B cell (primary cell): ENCODE measurements at regions not wholly inside any gene's neighbourhood (a gene's known extent, or its start where the extent isn't known, plus 50 kb on each side); places are given as distances from the start of the nearest gene placed in this dataset.

Experiments used
- ATAC-seq: fragments of 200-7000 bp; cut with Tn5 transposase; one replicate; pipeline ENCODE4 v1.10.0; 2021; ENCODE audit warnings: low read depth, mild to moderate bottlenecking, moderate number of reproducible peaks, moderate library complexity
- CTCF ChIA-PET: fragments of 350-600 bp; sonication (Branson Sonifier 250); formaldehyde crosslinking; loops from one replicate; lab custom pipeline; 2021; ENCODE audit warnings: antibody characterized with exemption, inconsistent platforms; lab: Charles Lee
- POLR2A ChIA-PET: fragments of 350-600 bp; sonication (Branson Sonifier 250); formaldehyde crosslinking; loops from one replicate; lab custom pipeline; 2021; ENCODE audit warnings: antibody characterized with exemption; lab: Charles Lee
- DNase-seq: peaks from one replicate; pipeline ENCODE4 v3.0.0; 2013
- H2AFZ ChIP-seq: 2 replicates; pipeline ENCODE4 v1.6.1; 2012; ENCODE audit warnings: mild to moderate bottlenecking, low read depth, low read length; ENCODE audit not compliant: insufficient read depth, poor library complexity, severe bottlenecking
- H3K27ac ChIP-seq, 2 donors: 1 replicate in 1 of 2; 2 replicates in 1 of 2; pipeline ENCODE4 v1.5.1; 2012 to 2013; ENCODE audit warnings: low read length in 2 of 2, mild to moderate bottlenecking in 2 of 2, moderate library complexity in 1 of 2
- H3K27me3 ChIP-seq, 4 experiments: fragments of 200-600 bp in 1 of 4; sonication (generic) in 1 of 4; replicated peaks in 1 of 4; 1 replicate in 2 of 4; 2 replicates in 2 of 4; pipeline versions ENCODE4 v1.6.1 to v1.7.0; 2013 to 2016; ENCODE audit warnings: low read length in 3 of 4, mild to moderate bottlenecking in 2 of 4, mixed read lengths in 1 of 4, moderate library complexity in 1 of 4; ENCODE audit not compliant: insufficient read depth in 4 of 4, control insufficient read depth in 3 of 4; ENCODE audit errors: control extremely low read depth in 1 of 4
- H3K36me3 ChIP-seq, 2 experiments: replicated peaks in 1 of 2; 1 replicate in 1 of 2; 2 replicates in 1 of 2; pipeline versions ENCODE4 v1.6.1 to v1.7.1; 2013; ENCODE audit warnings: low read length in 1 of 2; ENCODE audit not compliant: insufficient read depth in 2 of 2, control insufficient read depth in 1 of 2; ENCODE audit errors: control extremely low read depth in 1 of 2, extremely low read depth in 1 of 2
- H3K4me1 ChIP-seq, 2 donors: fragments of 200-600 bp in 1 of 2; sonication (generic) in 1 of 2; 1 replicate in 1 of 2; 2 replicates in 1 of 2; pipeline versions ENCODE4 v1.5.1 to v1.6.1; 2013 to 2017; ENCODE audit warnings: low read length in 2 of 2; ENCODE audit not compliant: control insufficient read depth in 2 of 2, insufficient read depth in 2 of 2
- H3K4me2 ChIP-seq: replicated peaks from 2 replicates; pipeline ENCODE3; 2012; ENCODE audit warnings: mild to moderate bottlenecking, low read depth, low read length; ENCODE audit not compliant: poor library complexity, severe bottlenecking
- H3K4me3 ChIP-seq, 5 experiments: fragments of 200-600 bp in 1 of 5; sonication (generic) in 1 of 5; 1 replicate in 3 of 5; 2 replicates in 2 of 5; pipeline versions ENCODE4 v1.5.1 to v1.7.0; 2011 to 2016; ENCODE audit warnings: low read length in 4 of 5, mild to moderate bottlenecking in 4 of 5, low read depth in 2 of 5, control low read depth in 1 of 5, moderate library complexity in 1 of 5; ENCODE audit not compliant: insufficient read depth in 1 of 5; ENCODE audit errors: control extremely low read depth in 1 of 5, extremely low read depth in 1 of 5
- H3K79me2 ChIP-seq: fragments of 200-600 bp; sonication (generic); one replicate; pipeline ENCODE4 v1.6.0; 2016; ENCODE audit warnings: low read length; ENCODE audit not compliant: control insufficient read depth, insufficient read depth
- H3K9ac ChIP-seq: fragments of 200-600 bp; sonication (generic); 2 replicates; pipeline ENCODE4 v1.6.1; 2017; ENCODE audit warnings: mild to moderate bottlenecking, low read length, moderate library complexity
- H3K9me3 ChIP-seq, 3 donors: one replicate each; pipeline versions ENCODE4 v1.6.1 to v1.7.1; 2013; ENCODE audit warnings: low read length in 2 of 3; ENCODE audit not compliant: control insufficient read depth in 2 of 3, insufficient read depth in 1 of 3; ENCODE audit errors: control extremely low read depth in 1 of 3
- H4K20me1 ChIP-seq: 2 replicates; pipeline ENCODE4 v1.6.0; 2012; ENCODE audit warnings: mild to moderate bottlenecking, low read length; ENCODE audit not compliant: insufficient read depth, control insufficient read depth, poor library complexity, severe bottlenecking
- H3K27ac Mint-ChIP-seq: one replicate; pipeline ENCODE4 v1.8.0; 2021; ENCODE audit warnings: mixed read lengths
- H3K27me3 Mint-ChIP-seq: one replicate; pipeline ENCODE4 v1.8.0; 2021; ENCODE audit warnings: mixed read lengths
- H3K4me1 Mint-ChIP-seq: one replicate; pipeline ENCODE4 v1.8.0; 2021; ENCODE audit warnings: mixed read lengths
- H3K4me3 Mint-ChIP-seq: one replicate; pipeline ENCODE4 v1.8.0; 2021; ENCODE audit warnings: mixed read lengths
- H3K9me3 Mint-ChIP-seq: one replicate; pipeline ENCODE4 v1.8.0; 2022; ENCODE audit warnings: mixed read lengths; ENCODE audit not compliant: insufficient read depth
- CTCF ChIP-seq: fragments of 200-600 bp; IDR thresholded peaks from one replicate; pipeline ENCODE4 v1.8.0; 2022; ENCODE audit warnings: antibody characterized with exemption, mild to moderate bottlenecking
- EZH2 ChIP-seq: IDR thresholded peaks from 2 replicates; pipeline ENCODE4 v1.6.1; 2012; ENCODE audit warnings: borderline replicate concordance, low read depth, mild to moderate bottlenecking, moderate library complexity, low read length; ENCODE audit not compliant: insufficient read depth, poor library complexity, severe bottlenecking
- WGBS: methylation state at CpG from one replicate; pipeline ENCODE4 v1.1.5; 2013; ENCODE audit warnings: missing lambda C conversion rate; ENCODE audit not compliant: insufficient coverage; 5-methylcytosine and 5-hydroxymethylcytosine counted together
- intact Hi-C: fragments of 100-400 bp; cut with micrococcal nuclease; formaldehyde crosslinking; loops from one replicate; pipeline ENCODE4 v1.10.0; 2022

DNA sequence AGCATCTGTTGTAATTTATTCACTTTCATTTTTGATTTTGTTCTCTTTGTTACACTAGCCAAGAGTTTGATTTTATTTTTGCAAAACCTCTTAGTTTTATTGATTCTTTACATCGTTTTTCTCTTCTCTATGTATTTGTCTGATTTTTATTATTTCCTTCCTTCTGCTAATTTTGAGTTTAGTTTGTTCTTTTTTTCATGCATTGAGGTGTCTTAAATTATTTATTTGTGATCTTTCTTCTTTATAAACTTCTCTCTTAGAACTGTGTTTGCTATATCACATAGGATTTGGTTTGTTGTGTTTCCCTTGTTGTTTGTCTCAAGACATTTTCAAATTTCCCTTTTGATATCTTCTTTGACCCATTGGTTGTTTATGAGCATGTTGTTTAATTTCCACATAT lies 51.7 kb upstream of the NFKBIA start:
- TF ChIP-seq EZH2 (no peak), CTCF (no peak)
- Histone ChIP-seq H3K27me3 (peaks cover 0 to 5% (median 4%) of the 10 kb centered on the region in 4 experiments), H3K4me1 (no peaks in the 10 kb centered on the region), H3K4me3 (no peak overlapping the region), H3K36me3 (no peaks in the 10 kb centered on the region), H3K79me2 (no peaks in the 10 kb centered on the region), H3K27ac (no peak overlapping the region), H4K20me1 (no peaks in the 10 kb centered on the region), H3K9ac (no peak overlapping the region), H3K4me2 (no peak overlapping the region), H2AFZ (no peak overlapping the region), H3K9me3 (peaks cover 0 to 15% (median 15%) of the 10 kb centered on the region in 3 donors)
- Mint-ChIP-seq H3K9me3 (peaks cover 8% of the 10 kb centered on the region), H3K27ac (no peak overlapping the region), H3K4me3 (no peak overlapping the region), H3K27me3 (peaks cover 13% of the 10 kb centered on the region), H3K4me1 (no peaks in the 10 kb centered on the region)
- intact Hi-C loops, result no loop called here
- WGBS, result no CpG with 5 or more reads among the region's 1 CpG
- no peak for ATAC-seq
- DNase-seq, result no peak
- ChIA-PET CTCF (no interaction called here), POLR2A (no interaction called here)

GRCh38 chr14:35458442-35458841 lies 53.9 kb upstream of the NFKBIA start:
- no peaks in the 10 kb centered on the region for H3K4me1 Mint-ChIP-seq
- Histone ChIP-seq H3K36me3 (no peaks in the 10 kb centered on the region), H3K9me3 (peaks cover 0 to 15% (median 15%) of the 10 kb centered on the region in 3 donors), H3K79me2 (no peaks in the 10 kb centered on the region), H3K9ac (no peak overlapping the region), H3K27me3 (peaks cover 0 to 5% (median 4%) of the 10 kb centered on the region in 4 experiments), H3K4me2 (no peak overlapping the region), H3K4me3 (no peak overlapping the region), H2AFZ (no peak overlapping the region), H3K4me1 (no peaks in the 10 kb centered on the region), H3K27ac (no peak overlapping the region), H4K20me1 (no peaks in the 10 kb centered on the region)
- TF ChIP-seq CTCF, result no peak
- no peak for TF ChIP-seq EZH2
- ATAC-seq, result no peak
- H3K9me3 Mint-ChIP-seq, result peaks cover 8% of the 10 kb centered on the region
- intact Hi-C loops, result no loop called here
- DNase-seq, result no peak
- POLR2A ChIA-PET, result no interaction called here
- H3K4me3 Mint-ChIP-seq, result no peak overlapping the region
- WGBS, result 95% methylated on average over 1 of the region's 1 CpG
- no peak overlapping the region for H3K27ac Mint-ChIP-seq
- CTCF ChIA-PET, result no interaction called here
- H3K27me3 Mint-ChIP-seq, result peaks cover 13% of the 10 kb centered on the region
